Naive B cell (primary cell): ENCODE measurements at regions not wholly inside any gene's neighbourhood (a gene's known extent, or its start where the extent isn't known, plus 50 kb on each side); places are given as distances from the start of the nearest gene placed in this dataset.
"Not testable (repeated sequence)": the region's sequence is repeated elsewhere in the genome, so short reads cannot be mapped to it uniquely, and the experiment has no call there.

Experiments
- ATAC-seq, 2 donors: fragments of 150-1000 bp; cut with Tn5 transposase; 2 replicates each; pipeline ENCODE4 v1.10.0; 2021; ENCODE audit warnings: low read depth in 2 of 2, mild to moderate bottlenecking in 2 of 2, moderate library complexity in 2 of 2
- DNase-seq: peaks from one replicate; pipeline ENCODE4 v3.0.0; 2022
- H3K27ac Mint-ChIP-seq, 6 donors: one replicate each; pipeline ENCODE4 v1.8.0; 2020 to 2022; ENCODE audit warnings: mild to moderate bottlenecking in 6 of 6, mixed read lengths in 6 of 6, moderate library complexity in 5 of 6, inconsistent platforms in 2 of 6
- H3K27me3 Mint-ChIP-seq, 3 donors: one replicate each; pipeline ENCODE4 v1.8.0; 2021 to 2022; ENCODE audit warnings: mixed read lengths in 3 of 3, mild to moderate bottlenecking in 1 of 3
- H3K36me3 Mint-ChIP-seq, 2 donors: one replicate each; pipeline ENCODE4 v1.8.0; 2020 to 2022; ENCODE audit warnings: mixed read lengths in 2 of 2, inconsistent platforms in 1 of 2, mild to moderate bottlenecking in 1 of 2
- H3K4me1 Mint-ChIP-seq, 3 donors: one replicate each; pipeline ENCODE4 v1.8.0; 2020 to 2022; ENCODE audit warnings: mixed read lengths in 3 of 3, inconsistent platforms in 1 of 3, mild to moderate bottlenecking in 1 of 3, moderate library complexity in 1 of 3
- H3K4me3 Mint-ChIP-seq, 8 donors: one replicate each; pipeline ENCODE4 v1.8.0; 2020 to 2022; ENCODE audit warnings: mild to moderate bottlenecking in 8 of 8, mixed read lengths in 8 of 8, moderate library complexity in 8 of 8, inconsistent platforms in 2 of 8
- H3K9me3 Mint-ChIP-seq, 7 donors: one replicate each; pipeline ENCODE4 v1.8.0; 2020 to 2022; ENCODE audit warnings: mixed read lengths in 7 of 7, mild to moderate bottlenecking in 5 of 7, inconsistent platforms in 2 of 7, moderate library complexity in 1 of 7

DNA sequence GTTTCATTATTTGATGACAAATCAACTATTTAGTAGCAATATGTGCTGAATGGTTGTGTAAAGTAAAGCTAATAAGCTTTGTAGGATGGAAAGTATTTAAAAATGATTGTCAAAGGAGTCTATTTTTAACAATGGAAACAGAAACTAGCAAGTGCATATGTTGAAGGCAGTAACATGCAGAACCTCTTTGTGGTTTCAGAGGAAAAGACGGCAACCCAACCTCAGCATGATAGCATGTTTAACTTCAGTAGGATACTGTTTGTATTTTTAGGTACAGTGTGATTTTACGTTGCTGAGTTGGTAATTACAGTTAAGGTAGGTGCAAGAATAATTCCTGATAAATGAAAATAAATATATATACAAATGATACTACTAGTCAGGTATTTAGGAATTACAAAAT, 545.4 kb downstream of the CDY1 start:
- not testable (repeated sequence) for H3K4me3 Mint-ChIP-seq, DNase-seq, H3K27ac Mint-ChIP-seq, H3K36me3 Mint-ChIP-seq, H3K9me3 Mint-ChIP-seq, ATAC-seq, H3K27me3 Mint-ChIP-seq, H3K4me1 Mint-ChIP-seq

DNA sequence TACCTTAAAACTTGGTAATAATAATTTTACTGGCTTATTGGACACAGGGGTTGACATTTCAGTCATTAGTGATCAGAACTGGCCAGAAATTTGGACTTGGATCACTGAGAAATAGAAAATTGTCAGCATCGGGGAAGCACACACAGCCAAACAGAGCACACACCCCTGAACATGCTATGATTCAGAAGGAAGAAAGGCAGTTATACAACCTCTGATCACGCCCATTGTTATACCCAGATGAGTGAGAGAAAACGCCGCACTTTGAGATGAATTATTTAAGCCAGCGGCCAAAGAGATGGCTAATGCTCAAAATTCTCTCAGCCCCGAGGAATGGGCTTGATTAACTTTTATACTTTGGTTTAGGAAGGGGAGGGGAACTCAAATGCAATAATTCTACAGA, 557.4 kb downstream of the CDY1 start:
- H3K27me3 Mint-ChIP-seq, DNase-seq, H3K36me3 Mint-ChIP-seq, H3K9me3 Mint-ChIP-seq, H3K4me1 Mint-ChIP-seq, H3K27ac Mint-ChIP-seq, H3K4me3 Mint-ChIP-seq, ATAC-seq: not testable (repeated sequence)

DNA sequence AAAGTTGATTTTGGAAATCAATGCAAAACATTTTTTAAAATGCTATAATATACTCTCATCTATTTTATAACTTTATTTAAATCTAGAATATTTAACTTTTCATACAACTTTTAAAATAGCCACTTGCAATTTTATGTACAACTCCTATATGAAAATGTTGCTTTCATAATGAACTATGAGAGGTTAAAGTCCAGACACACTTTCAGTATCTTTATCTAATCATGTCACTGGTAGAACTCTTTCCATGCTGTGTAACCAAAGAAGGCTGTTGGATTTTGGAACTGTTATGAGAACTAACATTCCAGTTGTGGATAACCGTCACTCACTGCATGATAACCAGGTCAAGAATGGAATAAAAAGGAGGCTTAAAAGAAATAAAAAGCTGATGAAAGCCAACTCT, 603.1 kb downstream of the CDY1 start:
- not testable (repeated sequence) for H3K36me3 Mint-ChIP-seq, DNase-seq, H3K4me3 Mint-ChIP-seq, H3K9me3 Mint-ChIP-seq, H3K4me1 Mint-ChIP-seq, ATAC-seq, H3K27ac Mint-ChIP-seq, H3K27me3 Mint-ChIP-seq

DNA sequence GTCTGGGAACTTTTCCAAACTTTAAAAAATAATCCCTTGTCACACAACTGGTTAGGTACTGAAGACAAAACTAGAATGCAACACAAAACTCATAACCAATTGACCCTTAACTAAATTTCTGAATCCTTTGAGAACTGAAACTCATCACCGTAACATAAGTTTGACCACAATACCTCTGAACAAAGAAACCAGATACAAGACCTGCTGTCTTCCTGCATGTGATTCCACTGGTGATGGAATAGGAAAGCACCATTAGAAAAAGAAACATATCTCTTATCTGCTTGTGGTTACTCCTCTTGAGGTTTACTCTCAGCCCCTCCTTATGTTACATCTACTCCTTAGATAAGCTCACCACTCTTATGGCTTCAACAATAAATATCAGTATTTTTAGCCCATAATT, 603.6 kb downstream of the CDY1 start:
- ATAC-seq, H3K4me1 Mint-ChIP-seq, H3K27ac Mint-ChIP-seq, H3K27me3 Mint-ChIP-seq, H3K36me3 Mint-ChIP-seq, DNase-seq, H3K4me3 Mint-ChIP-seq, H3K9me3 Mint-ChIP-seq: not testable (repeated sequence)

DNA sequence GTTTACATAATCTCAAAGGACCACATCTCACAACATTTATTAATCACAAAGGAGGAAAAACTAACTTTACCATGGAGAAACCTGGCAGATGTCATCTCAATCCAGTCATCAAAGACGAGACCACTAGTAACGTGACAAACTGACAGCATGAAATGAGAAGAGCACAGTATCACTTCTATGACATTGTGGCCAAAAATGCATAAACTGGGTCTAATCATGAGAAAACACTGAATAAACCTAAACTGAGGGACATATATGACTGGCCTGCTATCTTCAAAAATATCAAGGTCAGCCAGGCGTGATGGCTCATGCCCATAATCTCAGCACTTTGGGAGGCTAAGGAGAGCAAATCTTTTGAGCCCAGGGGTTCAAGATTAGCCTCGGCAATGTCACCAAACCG, 619.0 kb downstream of the CDY1 start:
- H3K4me1 Mint-ChIP-seq, H3K27me3 Mint-ChIP-seq, H3K9me3 Mint-ChIP-seq, ATAC-seq, H3K4me3 Mint-ChIP-seq, H3K27ac Mint-ChIP-seq, H3K36me3 Mint-ChIP-seq, DNase-seq: not testable (repeated sequence)

DNA sequence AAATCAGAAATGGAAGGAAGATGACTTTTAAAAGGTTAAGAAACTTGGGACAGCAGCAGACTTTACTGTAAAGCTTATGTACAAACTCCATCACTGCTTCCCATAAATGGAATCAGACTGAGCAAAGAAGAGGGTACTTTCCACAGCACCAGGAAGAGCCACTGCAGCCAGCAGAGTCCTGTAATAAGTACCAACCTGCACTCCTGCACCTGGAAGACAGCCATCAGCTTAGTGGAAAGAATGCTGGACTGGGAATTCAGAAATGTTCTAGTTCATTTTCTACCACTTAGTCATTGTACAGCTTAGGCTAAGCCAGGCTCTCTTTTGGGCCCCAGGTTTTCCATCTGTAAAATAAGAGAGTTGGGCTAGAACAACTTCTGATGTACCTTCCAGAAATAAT, 632.3 kb downstream of the CDY1 start:
- ATAC-seq, H3K4me1 Mint-ChIP-seq, H3K27ac Mint-ChIP-seq, DNase-seq, H3K9me3 Mint-ChIP-seq, H3K4me3 Mint-ChIP-seq, H3K27me3 Mint-ChIP-seq, H3K36me3 Mint-ChIP-seq: not testable (repeated sequence)

DNA sequence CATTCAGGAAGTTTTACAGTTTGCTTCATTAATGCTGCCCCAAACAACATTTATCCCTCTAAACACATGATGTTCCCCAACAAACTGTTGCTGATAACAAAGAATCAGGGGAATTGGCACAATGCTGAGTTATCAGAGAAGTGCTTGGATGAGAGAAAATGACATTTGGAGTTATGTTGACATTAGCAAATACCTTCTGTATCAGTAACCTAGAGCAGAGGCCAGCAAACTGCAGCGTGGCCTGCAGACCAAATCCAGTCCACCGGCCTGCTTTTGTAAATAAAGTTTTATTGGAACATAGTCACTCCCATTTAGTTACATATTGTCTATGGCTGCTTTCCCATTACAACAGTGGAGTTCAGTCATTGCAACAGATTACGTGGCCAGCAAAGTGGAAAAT, 643.5 kb downstream of the CDY1 start:
- H3K4me3 Mint-ChIP-seq, H3K27ac Mint-ChIP-seq, H3K27me3 Mint-ChIP-seq, H3K36me3 Mint-ChIP-seq, ATAC-seq, H3K9me3 Mint-ChIP-seq, DNase-seq, H3K4me1 Mint-ChIP-seq: not testable (repeated sequence)

DNA sequence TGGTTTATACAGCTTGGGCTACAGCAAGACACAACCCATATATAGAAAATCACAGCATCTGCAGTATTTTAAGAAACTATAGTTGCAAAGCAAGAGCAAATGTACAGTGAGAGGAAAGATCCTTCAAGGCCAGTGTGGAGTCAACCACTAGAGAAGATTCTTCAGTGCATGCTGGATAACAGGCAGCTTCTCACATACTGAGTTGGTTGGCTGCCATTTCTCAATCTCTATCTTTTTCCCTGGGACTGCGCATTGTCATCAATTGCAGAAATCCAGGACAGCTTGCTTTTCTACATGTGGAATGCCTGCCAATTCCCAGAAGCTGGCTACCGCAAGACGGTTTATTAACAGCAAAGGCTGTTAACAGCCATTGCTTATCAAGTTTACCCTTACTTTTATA, 646.5 kb downstream of the CDY1 start:
- not testable (repeated sequence) for H3K36me3 Mint-ChIP-seq, H3K9me3 Mint-ChIP-seq, H3K27me3 Mint-ChIP-seq, DNase-seq, H3K27ac Mint-ChIP-seq, H3K4me3 Mint-ChIP-seq, ATAC-seq, H3K4me1 Mint-ChIP-seq

DNA sequence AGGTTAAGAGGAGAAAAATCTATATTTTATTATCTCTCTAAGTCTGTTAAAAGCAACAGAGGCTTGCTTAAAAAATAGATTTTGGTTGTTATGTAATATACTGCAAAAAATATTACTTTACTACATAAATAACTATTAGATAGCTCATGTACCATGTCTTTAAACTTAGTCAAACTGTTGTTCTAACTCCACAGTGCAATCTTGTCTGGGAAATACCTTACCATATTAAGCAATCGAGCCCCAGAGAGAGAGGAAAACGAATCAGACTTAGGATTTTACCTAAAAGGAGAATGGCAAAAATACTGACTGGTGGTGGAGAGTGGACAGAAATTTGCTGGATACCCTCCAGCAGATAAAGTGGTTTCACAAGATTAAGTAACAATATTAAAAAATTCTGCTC, 647.0 kb downstream of the CDY1 start:
- not testable (repeated sequence) for H3K36me3 Mint-ChIP-seq, H3K9me3 Mint-ChIP-seq, H3K4me3 Mint-ChIP-seq, ATAC-seq, DNase-seq, H3K27me3 Mint-ChIP-seq, H3K27ac Mint-ChIP-seq, H3K4me1 Mint-ChIP-seq

DNA sequence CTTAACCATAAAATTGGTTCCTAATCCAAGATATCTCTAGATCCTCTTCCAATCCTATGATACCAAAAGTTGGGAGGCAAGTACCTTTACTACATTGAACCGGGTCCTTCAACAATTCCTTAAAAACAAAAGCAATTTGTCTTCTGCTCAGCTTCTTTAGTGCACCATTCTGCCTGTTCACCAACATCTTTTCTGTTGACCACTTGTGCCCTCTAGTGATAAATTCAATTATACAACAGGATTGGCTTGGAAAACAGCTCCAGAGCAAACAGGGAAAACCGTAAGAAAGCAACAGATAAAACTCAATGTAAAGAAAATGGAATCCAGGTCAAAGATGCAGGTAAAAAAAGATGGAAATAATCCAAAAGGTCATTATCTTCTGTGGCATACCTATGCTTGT, 651.2 kb downstream of the CDY1 start:
- H3K9me3 Mint-ChIP-seq, ATAC-seq, H3K36me3 Mint-ChIP-seq, H3K27me3 Mint-ChIP-seq, DNase-seq, H3K27ac Mint-ChIP-seq, H3K4me3 Mint-ChIP-seq, H3K4me1 Mint-ChIP-seq: not testable (repeated sequence)

DNA sequence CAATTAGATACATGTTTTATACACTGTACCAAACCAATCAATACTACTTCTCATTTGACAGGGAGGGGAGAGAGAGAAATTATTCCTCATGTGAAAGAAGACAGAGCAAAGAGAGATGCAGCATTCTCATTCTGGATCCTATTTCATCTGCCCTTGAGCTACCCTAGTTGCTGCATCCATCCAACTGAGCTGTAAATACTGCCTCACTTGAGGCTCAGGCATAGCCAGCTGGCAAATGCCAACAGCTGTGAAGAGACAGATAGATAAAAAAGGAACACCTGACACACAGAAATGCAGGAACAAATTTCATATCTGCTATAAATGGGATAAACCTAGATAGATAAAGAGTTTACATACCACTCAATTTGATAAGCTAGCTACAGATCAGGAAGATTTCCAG, 684.1 kb downstream of the CDY1 start:
- H3K36me3 Mint-ChIP-seq, DNase-seq, ATAC-seq, H3K4me1 Mint-ChIP-seq, H3K27ac Mint-ChIP-seq, H3K27me3 Mint-ChIP-seq, H3K9me3 Mint-ChIP-seq, H3K4me3 Mint-ChIP-seq: not testable (repeated sequence)

DNA sequence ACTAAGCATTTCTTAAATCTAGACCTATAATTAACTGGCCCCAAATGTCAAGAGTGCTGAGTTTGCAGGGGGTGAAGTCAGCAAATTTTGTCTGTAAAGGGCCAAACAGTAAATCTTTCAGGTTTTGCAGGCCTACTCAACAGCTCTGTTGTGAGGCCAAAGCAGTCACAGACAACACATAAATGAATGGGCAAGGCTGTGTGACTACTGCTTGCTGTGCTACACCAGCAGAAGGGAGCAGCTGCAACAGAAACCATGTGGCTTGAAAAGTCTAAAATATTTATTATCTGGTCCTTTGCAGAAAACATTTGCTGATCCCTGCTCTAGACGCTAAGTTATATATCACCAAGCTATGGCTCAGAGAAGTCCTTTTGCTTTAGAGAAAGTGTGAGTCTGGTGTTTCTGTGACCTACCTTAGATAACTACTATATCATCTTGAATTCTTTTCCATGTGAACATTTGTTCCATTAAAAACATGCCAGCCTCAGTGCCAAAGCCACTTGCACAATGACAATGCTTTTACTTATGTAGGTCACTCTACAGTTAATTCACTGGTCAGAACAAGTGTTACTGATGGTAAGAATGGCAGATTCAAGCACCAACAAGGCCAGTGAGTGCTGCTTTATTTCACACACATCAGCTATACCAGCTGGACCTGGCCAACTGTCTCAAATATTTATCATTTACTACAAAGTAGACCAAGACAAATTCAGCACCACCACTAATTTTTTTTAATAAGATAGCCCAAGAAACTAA, 684.9 kb downstream of the CDY1 start:
- not testable (repeated sequence) for H3K27ac Mint-ChIP-seq, ATAC-seq, DNase-seq, H3K4me3 Mint-ChIP-seq, H3K27me3 Mint-ChIP-seq, H3K36me3 Mint-ChIP-seq, H3K9me3 Mint-ChIP-seq, H3K4me1 Mint-ChIP-seq

DNA sequence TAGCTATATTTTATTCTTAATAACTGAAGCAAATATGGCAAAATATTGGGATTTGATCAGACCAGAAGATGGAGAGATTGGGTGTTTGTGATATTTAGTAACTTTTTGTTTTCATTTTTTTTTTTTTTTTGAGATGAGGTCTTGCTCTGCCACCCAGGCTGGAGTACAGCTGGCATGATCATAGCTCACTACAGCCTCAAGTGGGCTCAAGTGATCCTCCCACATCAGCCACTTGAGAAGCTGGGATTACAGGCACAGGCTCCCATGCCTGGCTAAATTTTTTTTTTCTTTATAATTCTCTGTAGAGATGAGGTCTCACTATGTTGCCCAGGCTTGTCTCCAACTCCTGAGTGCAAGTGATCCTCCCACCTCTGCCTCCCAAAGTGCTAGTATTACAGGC, 686.4 kb downstream of the CDY1 start:
- H3K36me3 Mint-ChIP-seq, H3K4me1 Mint-ChIP-seq, DNase-seq, H3K9me3 Mint-ChIP-seq, H3K27me3 Mint-ChIP-seq, ATAC-seq, H3K27ac Mint-ChIP-seq, H3K4me3 Mint-ChIP-seq: not testable (repeated sequence)

DNA sequence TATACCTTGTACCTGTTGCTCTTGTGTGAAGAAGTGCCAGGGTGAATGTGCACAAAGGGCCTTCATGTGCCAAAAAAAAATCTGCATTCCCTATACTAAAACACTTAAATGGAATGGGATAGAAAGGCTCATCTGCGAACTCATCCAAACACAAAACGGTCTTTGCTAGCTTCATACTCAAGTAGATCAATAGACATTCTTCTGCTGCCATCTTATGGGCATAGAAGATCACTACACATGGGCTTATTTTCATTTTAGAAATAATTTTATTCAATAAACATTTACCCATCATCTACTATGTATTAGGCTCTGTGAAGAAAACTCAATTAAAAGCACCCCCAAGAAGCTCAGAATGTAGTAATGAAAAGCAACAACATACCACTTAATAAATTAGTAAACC, 693.1 kb downstream of the CDY1 start:
- H3K9me3 Mint-ChIP-seq, H3K4me3 Mint-ChIP-seq, ATAC-seq, H3K4me1 Mint-ChIP-seq, H3K27ac Mint-ChIP-seq, H3K27me3 Mint-ChIP-seq, H3K36me3 Mint-ChIP-seq, DNase-seq: not testable (repeated sequence)
